IMR-90 (cell line): ENCODE measurements at regions not wholly inside any gene's neighbourhood (a gene's known extent, or its start where the extent isn't known, plus 50 kb on each side); places are given as distances from the start of the nearest gene placed in this dataset.

Experiments used
- ATAC-seq: fragments of 200-7000 bp; cut with Tn5 transposase; 2 replicates; pipeline ENCODE4 v1.9.1; 2020; ENCODE audit warnings: low read depth, mild to moderate bottlenecking, moderate library complexity
- BruUV-seq: library from RNA; stranded (reverse); fragments of 400-500 nt; replicated peaks from 2 replicates; lab custom pipeline; 2021; lab: Mats Ljungman, UMichigan
- CTCF ChIA-PET: fragments of 300-600 bp; formaldehyde crosslinking; extraction: SDS; loops from one replicate; lab custom pipeline; 2021; ENCODE audit warnings: antibody characterized with exemption; lab: Yijun Ruan, JAX
- POLR2A ChIA-PET: fragments of 300-600 bp; sonication (Branson Sonifier 250); formaldehyde crosslinking; loops from one replicate; lab custom pipeline; 2022; ENCODE audit warnings: antibody characterized with exemption; ENCODE audit not compliant: unreplicated experiment; lab: Charles Lee
- DNase-seq: peaks from one replicate; pipeline ENCODE4 v3.0.0; 2013
- H2AFZ ChIP-seq: replicated peaks from 2 replicates; pipeline ENCODE3; 2013; ENCODE audit warnings: low read length, mild to moderate bottlenecking; ENCODE audit not compliant: poor library complexity
- H2AK5ac ChIP-seq: 2 replicates; pipeline ENCODE4 v1.6.1; 2013; ENCODE audit warnings: low read depth, low read length, inconsistent platforms
- H2AK9ac ChIP-seq: replicated peaks from 2 replicates; pipeline ENCODE3; 2013; ENCODE audit warnings: mild to moderate bottlenecking, low read depth, low read length, moderate library complexity; ENCODE audit not compliant: poor library complexity
- H2BK120ac ChIP-seq: 2 replicates; pipeline ENCODE4 v1.6.1; 2013; ENCODE audit warnings: low read depth, low read length, inconsistent platforms
- H2BK15ac ChIP-seq: 3 replicates; pipeline ENCODE4 v1.6.1; 2013; ENCODE audit warnings: low read depth, low read length, inconsistent platforms
- H2BK20ac ChIP-seq: 2 replicates; pipeline ENCODE4 v1.6.1; 2013; ENCODE audit warnings: low read depth, mild to moderate bottlenecking, inconsistent platforms, low read length, moderate library complexity
- H2BK5ac ChIP-seq: 2 replicates; pipeline ENCODE4 v1.6.1; 2013; ENCODE audit warnings: mild to moderate bottlenecking, low read depth, low read length, inconsistent platforms; ENCODE audit not compliant: poor library complexity, severe bottlenecking
- H3K14ac ChIP-seq: replicated peaks from 2 replicates; pipeline ENCODE4 v1.6.1; 2013; ENCODE audit warnings: low read depth, low read length, inconsistent platforms
- H3K18ac ChIP-seq: 2 replicates; pipeline ENCODE4 v1.6.1; 2013; ENCODE audit warnings: low read depth, low read length, control low read depth
- H3K23ac ChIP-seq: 2 replicates; pipeline ENCODE4 v1.6.1; 2013; ENCODE audit warnings: low read depth, low read length, inconsistent platforms
- H3K27ac ChIP-seq: 2 replicates; pipeline ENCODE4 v1.5.1; 2013; ENCODE audit warnings: mild to moderate bottlenecking, control low read depth, low read length; ENCODE audit not compliant: insufficient read depth
- H3K27me3 ChIP-seq: 2 replicates; pipeline ENCODE4 v1.6.1; 2013; ENCODE audit warnings: low read length; ENCODE audit not compliant: control insufficient read depth, insufficient read depth
- H3K36me3 ChIP-seq: 2 replicates; pipeline ENCODE4 v1.6.1; 2013; ENCODE audit warnings: low read length, mixed read lengths; ENCODE audit not compliant: control insufficient read depth, insufficient read depth
- H3K4ac ChIP-seq: 2 replicates; pipeline ENCODE4 v1.6.1; 2013; ENCODE audit warnings: low read depth, low read length, inconsistent platforms
- H3K4me1 ChIP-seq: 2 replicates; pipeline ENCODE4 v1.6.1; 2013; ENCODE audit warnings: low read length, mixed read lengths; ENCODE audit not compliant: control insufficient read depth, insufficient read depth
- H3K4me2 ChIP-seq: 2 replicates; pipeline ENCODE4 v1.6.1; 2013; ENCODE audit warnings: low read depth, mild to moderate bottlenecking, control low read depth, low read length, moderate library complexity
- H3K4me3 ChIP-seq: 2 replicates; pipeline ENCODE4 v1.5.1; 2013; ENCODE audit warnings: low read depth, mild to moderate bottlenecking, control low read depth, low read length, moderate library complexity; ENCODE audit not compliant: insufficient read depth
- H3K56ac ChIP-seq: 2 replicates; pipeline ENCODE4 v1.6.1; 2013; ENCODE audit warnings: low read length, inconsistent platforms; ENCODE audit not compliant: insufficient read depth; ENCODE audit errors: extremely low read depth
- H3K79me1 ChIP-seq, 2 experiments: 2 replicates each; pipeline ENCODE4 v1.6.1; 2013; ENCODE audit warnings: low read length in 2 of 2, inconsistent platforms in 1 of 2, low read depth in 1 of 2
- H3K9ac ChIP-seq: 2 replicates; pipeline ENCODE4 v1.6.1; 2013; ENCODE audit warnings: low read depth, low read length, control low read depth
- H3K9me1 ChIP-seq: 2 replicates; pipeline ENCODE4 v1.6.1; 2013; ENCODE audit warnings: low read length, inconsistent platforms; ENCODE audit not compliant: insufficient read depth
- H3K9me3 ChIP-seq: 2 replicates; pipeline ENCODE4 v1.6.1; 2013; ENCODE audit warnings: low read length; ENCODE audit not compliant: control insufficient read depth, insufficient read depth
- H4K20me1 ChIP-seq: 2 replicates; pipeline ENCODE4 v1.6.1; 2013; ENCODE audit warnings: low read length, inconsistent platforms; ENCODE audit not compliant: insufficient read depth
- H4K5ac ChIP-seq: 2 replicates; pipeline ENCODE4 v1.6.1; 2013; ENCODE audit warnings: mild to moderate bottlenecking, low read depth, low read length, control low read depth
- H4K8ac ChIP-seq, 2 experiments: 2 replicates each; pipeline ENCODE4 v1.6.1; 2013; ENCODE audit warnings: low read depth in 2 of 2, low read length in 2 of 2, control low read depth in 1 of 2, inconsistent platforms in 1 of 2
- H4K91ac ChIP-seq: 2 replicates; pipeline ENCODE4 v1.6.1; 2013; ENCODE audit warnings: low read depth, low read length, inconsistent platforms; ENCODE audit not compliant: insufficient read depth
- BHLHE40 ChIP-seq: fragments of 150-350 bp; IDR thresholded peaks from 2 replicates; pipeline ENCODE4 v1.6.1; 2016; ENCODE audit warnings: mild to moderate bottlenecking, low read depth, low read length
- CEBPB ChIP-seq: IDR thresholded peaks from 2 replicates; pipeline ENCODE4 v1.6.1; 2012; ENCODE audit warnings: low read depth, low read length, improper control_type of control experiment
- CHD1 ChIP-seq: IDR thresholded peaks from 2 replicates; pipeline ENCODE4 v1.6.1; 2012; ENCODE audit warnings: low read depth, low read length, improper control_type of control experiment
- CTCF ChIP-seq: conservative IDR thresholded peaks from 2 replicates; pipeline ENCODE4 v1.5.1; 2012; ENCODE audit warnings: mild to moderate bottlenecking, low read depth, low read length, improper control_type of control experiment
- FOS ChIP-seq: fragments of 150-350 bp; IDR thresholded peaks from 2 replicates; pipeline ENCODE4 v1.6.1; 2016; ENCODE audit warnings: low read depth, low read length
- MAFK ChIP-seq: IDR thresholded peaks from 2 replicates; pipeline ENCODE4 v1.6.1; 2012; ENCODE audit warnings: low read depth, low read length, improper control_type of control experiment
- MAZ ChIP-seq: IDR thresholded peaks from 2 replicates; pipeline ENCODE4 v1.6.1; 2012; ENCODE audit warnings: low read depth, mild to moderate bottlenecking, low read length, improper control_type of control experiment, moderate library complexity, borderline replicate concordance
- MXI1 ChIP-seq: IDR thresholded peaks from 2 replicates; pipeline ENCODE4 v1.6.1; 2012; ENCODE audit warnings: low read depth, mild to moderate bottlenecking, low read length, moderate library complexity, borderline replicate concordance
- NFE2L2 ChIP-seq: fragments of 150-350 bp; IDR thresholded peaks from 2 replicates; pipeline ENCODE4 v1.6.1; 2016; ENCODE audit warnings: low read depth, mild to moderate bottlenecking, low read length
- POLR2A ChIP-seq: IDR thresholded peaks from 2 replicates; pipeline ENCODE4 v1.6.1; 2012; ENCODE audit warnings: mild to moderate bottlenecking, low read depth, low read length
- RAD21 ChIP-seq: IDR thresholded peaks from 2 replicates; pipeline ENCODE4 v1.6.1; 2012; ENCODE audit warnings: low read length, improper control_type of control experiment
- RCOR1 ChIP-seq: IDR thresholded peaks from 2 replicates; pipeline ENCODE4 v1.6.1; 2012; ENCODE audit warnings: mild to moderate bottlenecking, low read length, improper control_type of control experiment; ENCODE audit not compliant: insufficient replicate concordance
- RFX5 ChIP-seq: IDR thresholded peaks from 2 replicates; pipeline ENCODE4 v1.8.0; 2012; ENCODE audit warnings: low read depth, mild to moderate bottlenecking, low read length, moderate library complexity
- SMC3 ChIP-seq: fragments of 150-350 bp; IDR thresholded peaks from 2 replicates; pipeline ENCODE4 v1.6.1; 2016; ENCODE audit warnings: low read depth, mild to moderate bottlenecking, antibody characterized with exemption, low read length, moderate library complexity
- USF2 ChIP-seq: fragments of 150-350 bp; IDR thresholded peaks from 2 replicates; pipeline ENCODE4 v1.6.1; 2017; ENCODE audit warnings: mild to moderate bottlenecking, antibody characterized with exemption, low read length, low read depth
- WGBS, 2 experiments: methylation state at CpG; one replicate each; pipeline versions ENCODE4 v1.1.5 to v1.1.7; 2013; ENCODE audit warnings: missing lambda C conversion rate in 2 of 2; ENCODE audit not compliant: insufficient read length in 1 of 2; ENCODE audit errors: extremely low coverage in 2 of 2; 5-methylcytosine and 5-hydroxymethylcytosine counted together
- dilution Hi-C: fragments of 300-500 bp; cut with HindIII; formaldehyde crosslinking; loops from one replicate; pipeline ENCODE4 v1.14.3; 2018; ENCODE audit warnings: low sequenced_read_pairs; ENCODE audit not compliant: unreplicated experiment
- in situ Hi-C: fragments of 300-500 bp; cut with MboI; formaldehyde crosslinking; loops from 3 replicates; pipeline ENCODE4 v1.14.3; 2019; ENCODE audit warnings: low sequenced_read_pairs, inconsistent platforms, mixed read lengths
- intact Hi-C: fragments of 100-400 bp; cut with micrococcal nuclease; formaldehyde crosslinking; loops from 2 replicates; pipeline ENCODE4 v1.10.0; 2022

- H3K36me3 ChIP-seq = no peaks in the 10 kb centered on the region
- no peak overlapping the region for H3K14ac ChIP-seq
- H3K4me1 ChIP-seq = no peaks in the 10 kb centered on the region
- no peak overlapping the region for H3K18ac ChIP-seq
- H4K91ac ChIP-seq = no peak overlapping the region
- no peak overlapping the region for H2BK20ac ChIP-seq
- dilution Hi-C loops = no loop called here
- no peak overlapping the region for H2AK9ac ChIP-seq
- ChIA-PET POLR2A (no interaction called here), CTCF (no interaction called here)
- H2BK15ac ChIP-seq = no peak overlapping the region
- H3K79me1 ChIP-seq = no peaks in the 10 kb centered on the region
- no peak overlapping the region for H4K5ac ChIP-seq
- no peak overlapping the region for H3K4me2 ChIP-seq
- ATAC-seq (no peak), DNase-seq (no peak)
- H2BK120ac ChIP-seq = no peak overlapping the region
- no peak overlapping the region for H3K27ac ChIP-seq
- no peak overlapping the region for H4K8ac ChIP-seq
- no peak overlapping the region for H2AK5ac ChIP-seq
- TF ChIP-seq MAFK = no peak
- TF ChIP-seq MAZ = no peak
- TF ChIP-seq MXI1 = no peak
- no peak for TF ChIP-seq NFE2L2
- TF ChIP-seq SMC3 = no peak
- no peak for TF ChIP-seq USF2
- TF ChIP-seq CTCF = no peak
- TF ChIP-seq CHD1 = no peak
- no peak for TF ChIP-seq FOS
- no peak for TF ChIP-seq BHLHE40
- TF ChIP-seq RCOR1 = no peak
- TF ChIP-seq RFX5 = no peak
- no peak for TF ChIP-seq RAD21
- TF ChIP-seq POLR2A = no peak
- TF ChIP-seq CEBPB = no peak
- H3K9me1 ChIP-seq = no peaks in the 10 kb centered on the region
- no peak overlapping the region for H3K56ac ChIP-seq
- no peak overlapping the region for H2BK5ac ChIP-seq
- in situ Hi-C loops = no loop called here
- no TSS peak for BruUV-seq
- H2AFZ ChIP-seq = no peak overlapping the region
- no peak overlapping the region for H3K23ac ChIP-seq
- H3K9ac ChIP-seq = no peak overlapping the region
- intact Hi-C loops = no loop called here
- WGBS, 2 experiments = 0% methylated on average over 1 of the region's 5 CpGs; no CpG with 5 or more reads in 1 of the 2 experiments
- H3K27me3 ChIP-seq = no peaks in the 10 kb centered on the region
- H3K4ac ChIP-seq = no peak overlapping the region
- H3K4me3 ChIP-seq = no peak overlapping the region
- H3K9me3 ChIP-seq = peaks cover 6% of the 10 kb centered on the region; the same call in 1 of the 2 replicates
- no peaks in the 10 kb centered on the region for H4K20me1 ChIP-seq
Observed at GRCh38 chr20:55678970-55679667, 326.2 kb downstream of the CBLN4 start.
